Heart left ventricle (tissue), 16 donors: ENCODE measurements at regions not wholly inside any gene's neighbourhood (a gene's known extent, or its start where the extent isn't known, plus 50 kb on each side); places are given as distances from the start of the nearest gene placed in this dataset.

Source experiments
- ATAC-seq, 4 donors: fragments of 200-7000 bp; cut with Tn5 transposase; one replicate each; pipeline ENCODE4 v1.9.1; 2020 to 2022; ENCODE audit warnings: moderate library complexity in 4 of 4, mild to moderate bottlenecking in 3 of 4, moderate number of reproducible peaks in 1 of 4
- DNase-seq, 5 donors: peaks; one replicate each; pipeline ENCODE4 v3.0.0-alpha.2; 2020
- H3K27ac ChIP-seq, 12 donors: fragments of 200-600 bp; sonication (generic) in 4 of 12; one replicate each; pipeline versions ENCODE4 v1.5.0 to v1.8.0; 2016 to 2022; ENCODE audit warnings: mild to moderate bottlenecking in 2 of 12
- H3K27me3 ChIP-seq, 9 donors: fragments of 200-600 bp; sonication (generic) in 2 of 9; one replicate each; pipeline versions ENCODE4 v1.5.1 to v1.8.0; 2016 to 2022; ENCODE audit warnings: mild to moderate bottlenecking in 3 of 9
- H3K36me3 ChIP-seq, 9 donors: fragments of 200-600 bp; sonication (generic) in 2 of 9; one replicate each; pipeline versions ENCODE4 v1.5.0 to v1.8.0; 2018 to 2022; ENCODE audit warnings: mild to moderate bottlenecking in 2 of 9
- H3K4me1 ChIP-seq, 12 donors: fragments of 200-600 bp; sonication (generic) in 4 of 12; one replicate each; pipeline versions ENCODE4 v1.5.0 to v1.8.0; 2016 to 2022; ENCODE audit warnings: mild to moderate bottlenecking in 3 of 12
- H3K4me3 ChIP-seq, 12 donors: fragments of 200-600 bp; sonication (generic) in 4 of 12; one replicate each; pipeline versions ENCODE4 v1.5.0 to v1.8.0; 2017 to 2022; ENCODE audit warnings: mild to moderate bottlenecking in 9 of 12, moderate library complexity in 4 of 12
- H3K9me3 ChIP-seq, 12 donors: fragments of 200-600 bp; sonication (generic) in 4 of 12; one replicate each; pipeline versions ENCODE4 v1.5.0 to v1.8.0; 2016 to 2022; ENCODE audit warnings: mild to moderate bottlenecking in 1 of 12
- CTCF ChIP-seq, 12 donors: fragments of 200-600 bp; sonication (generic) in 4 of 12; IDR thresholded peaks; one replicate each; pipeline versions ENCODE4 v1.5.0 to v1.8.0; 2018 to 2022; ENCODE audit warnings: antibody characterized with exemption in 12 of 12, mild to moderate bottlenecking in 5 of 12
- POLR2A ChIP-seq, 2 donors: fragments of 450-650 bp; IDR thresholded peaks; one replicate each; pipeline ENCODE4 v1.6.1; 2017; ENCODE audit warnings: antibody characterized with exemption in 2 of 2, mild to moderate bottlenecking in 2 of 2, moderate library complexity in 2 of 2
- WGBS, 4 donors: extraction: QIAGEN DNeasy Blood & Tissue Kit in 2 of 4; methylation state at CpG; one replicate each; pipeline versions ENCODE4 v1.1.5 to v1.1.7; 2013 to 2018; 5-methylcytosine and 5-hydroxymethylcytosine counted together
- intact Hi-C, 10 donors: fragments of 100-400 bp; cut with DNase I; formaldehyde crosslinking; loops; one replicate each; pipeline versions ENCODE4 v1.11.1 to v1.14.2; 2022
- donor health status: ischemic (EF 13 %, LVEDD 7.1; RV severe dilation, severe dysfunction).
- donor health status: healthy with polysubstance abuse.
- donor health status: DM: no; HTN: yes; CAD: no.
- donor health status: DM: no; HTN: no; CAD: no.
- donor health status: ischemic (EF 25% LVEDD 6.9; RV normal size, moderate dysfunction).
- donor health status: ischemic (EF 25% LVEDD 5.7; RV mildly dilated, moderate dysfunction).
- donor health status: healthy.
- donor health status: DM: yes; HTN: yes; CAD: no.
- donor health status: ischemic (EF 35%, LVEDD 5.7; RV mildly dilated, moderate dysfunction).
- donor health status: nonischemic (EF 11% LVEDD 7.7; RV severe dilation, severe dysfunction).
- donor health status: DM: yes; HTN: yes; CAD: no.
- donor health status: PGD.
- donor health status: ischemic (EF 29% LVEDD 5.4; RV normal size, mild dysfunction).
- donor health status: nonischemic (EF 23%, LVEDD 6.1; RV moderate dilation, normal function).

- 77 to 83% (median 78%) methylated on average over 3 of the region's 3 CpGs for WGBS, 4 donors
- H3K36me3 ChIP-seq: no peaks in the 10 kb centered on the region
- no peak overlapping the region for H3K4me3 ChIP-seq
Observed at GRCh38 chr2:208568203-208568602, 161.6 kb downstream of the PTH2R start.

GRCh38 chr2:208570066-208570465 is 163.5 kb downstream of the PTH2R start:
- H3K36me3 ChIP-seq: no peaks in the 10 kb centered on the region
- H3K4me1 ChIP-seq: no peaks in the 10 kb centered on the region
- H3K4me3 ChIP-seq: no peak overlapping the region
- intact Hi-C loops: no loop called here
- peaks cover 0 to 3% (median 0%) of the 10 kb centered on the region in 9 donors for H3K27me3 ChIP-seq
- ATAC-seq: no peak
- TF ChIP-seq CTCF (IDR thresholded peaks at IDR 0.05): no peak
- TF ChIP-seq POLR2A (IDR thresholded peaks at IDR 0.05): no peak
- peaks cover 0 to 2% (median 0%) of the 10 kb centered on the region in 12 donors for H3K9me3 ChIP-seq
- H3K27ac ChIP-seq: no peak overlapping the region
- 82 to 85% (median 83%) methylated on average over 5 of the region's 5 CpGs for WGBS, 4 donors
- DNase-seq: no peak

More at GRCh38 chr2:208568203-208568602, 161.6 kb downstream of the PTH2R start:
- TF ChIP-seq POLR2A (IDR thresholded peaks at IDR 0.05) (no peak), CTCF (IDR thresholded peaks at IDR 0.05) (no peak)
- DNase-seq (no peak), ATAC-seq (no peak)
- Histone ChIP-seq H3K27ac (no peak overlapping the region), H3K4me1 (no peaks in the 10 kb centered on the region), H3K9me3 (no peaks in the 10 kb centered on the region), H3K27me3 (peaks cover 0 to 3% (median 0%) of the 10 kb centered on the region in 9 donors)
- intact Hi-C loops: no loop called here

- WGBS, 4 donors: 39 to 48% (median 43%) methylated on average over 17 of the region's 17 CpGs
- Histone ChIP-seq H3K36me3 (no peaks in the 10 kb centered on the region), H3K27ac (no peak overlapping the region), H3K4me3 (no peak overlapping the region), H3K4me1 (no peaks in the 10 kb centered on the region), H3K27me3 (peaks cover 0 to 3% (median 0%) of the 10 kb centered on the region in 9 donors), H3K9me3 (peaks cover 0 to 3% (median 0%) of the 10 kb centered on the region in 12 donors)
- intact Hi-C loops: no loop called here
- TF ChIP-seq CTCF (IDR thresholded peaks at IDR 0.05): no peak
- no peak for TF ChIP-seq POLR2A (IDR thresholded peaks at IDR 0.05)
- ATAC-seq: no peak
- no peak for DNase-seq
Observed at GRCh38 chr2:208570851-208571763, 164.5 kb downstream of the PTH2R start.

GRCh38 chr2:208571764-208572131 is 165.2 kb downstream of the PTH2R start:
- intact Hi-C loops: no loop called here
- peaks cover 0 to 9% (median under 1%) of the 10 kb centered on the region in 12 donors for H3K9me3 ChIP-seq
- no peaks in the 10 kb centered on the region for H3K36me3 ChIP-seq
- no peak overlapping the region for H3K27ac ChIP-seq
- DNase-seq (no peak), ATAC-seq (no peak)
- peaks cover 0 to 3% (median 0%) of the 10 kb centered on the region in 9 donors for H3K27me3 ChIP-seq
- TF ChIP-seq POLR2A (IDR thresholded peaks at IDR 0.05) (no peak), CTCF (IDR thresholded peaks at IDR 0.05) (no peak)
- no peaks in the 10 kb centered on the region for H3K4me1 ChIP-seq
- H3K4me3 ChIP-seq: no peak overlapping the region
